ENCODE measurements at regions not wholly inside any gene's neighbourhood (a gene's known extent, or its start where the extent isn't known, plus 50 kb on each side); places are given as distances from the start of the nearest gene placed in this dataset.

DNA sequence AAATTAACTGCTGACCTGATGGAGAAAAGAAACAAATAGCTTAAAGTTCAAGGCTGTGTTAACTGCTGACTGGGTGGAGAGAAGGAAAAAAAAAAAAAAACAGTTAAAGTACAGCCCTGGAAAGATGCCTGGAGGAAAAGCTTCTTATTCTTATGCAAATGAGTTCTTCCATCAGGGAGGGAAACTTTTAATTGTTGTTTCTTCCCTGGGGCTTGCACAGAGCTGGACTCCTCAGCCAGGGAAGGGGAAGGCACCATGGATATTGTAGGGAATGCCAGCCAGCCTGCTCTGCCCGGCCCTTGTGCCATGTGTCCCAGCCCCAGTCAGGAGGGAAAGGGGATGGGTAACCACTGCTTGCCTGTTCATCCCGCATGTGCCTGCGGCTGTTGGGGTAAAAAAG, 833.1 kb upstream of the CRIM1 start:
- Histone ChIP-seq H3K4me1 (ENCODE audit: control insufficient read depth in 1 of 2, low read depth in 2 of 2) (no peaks in the 10 kb centered on the region), H3K36me3 (no peaks in the 10 kb centered on the region), H3K27me3 (replicated peaks; ENCODE audit: insufficient read depth) (no peaks in the 10 kb centered on the region), H3K4me3 (no peak overlapping the region), H3K27ac (no peak overlapping the region), H3K9me3 (no peaks in the 10 kb centered on the region)
- DNase-seq (ENCODE audit: low spot score), result no peak
- TF ChIP-seq, protein P1, sequence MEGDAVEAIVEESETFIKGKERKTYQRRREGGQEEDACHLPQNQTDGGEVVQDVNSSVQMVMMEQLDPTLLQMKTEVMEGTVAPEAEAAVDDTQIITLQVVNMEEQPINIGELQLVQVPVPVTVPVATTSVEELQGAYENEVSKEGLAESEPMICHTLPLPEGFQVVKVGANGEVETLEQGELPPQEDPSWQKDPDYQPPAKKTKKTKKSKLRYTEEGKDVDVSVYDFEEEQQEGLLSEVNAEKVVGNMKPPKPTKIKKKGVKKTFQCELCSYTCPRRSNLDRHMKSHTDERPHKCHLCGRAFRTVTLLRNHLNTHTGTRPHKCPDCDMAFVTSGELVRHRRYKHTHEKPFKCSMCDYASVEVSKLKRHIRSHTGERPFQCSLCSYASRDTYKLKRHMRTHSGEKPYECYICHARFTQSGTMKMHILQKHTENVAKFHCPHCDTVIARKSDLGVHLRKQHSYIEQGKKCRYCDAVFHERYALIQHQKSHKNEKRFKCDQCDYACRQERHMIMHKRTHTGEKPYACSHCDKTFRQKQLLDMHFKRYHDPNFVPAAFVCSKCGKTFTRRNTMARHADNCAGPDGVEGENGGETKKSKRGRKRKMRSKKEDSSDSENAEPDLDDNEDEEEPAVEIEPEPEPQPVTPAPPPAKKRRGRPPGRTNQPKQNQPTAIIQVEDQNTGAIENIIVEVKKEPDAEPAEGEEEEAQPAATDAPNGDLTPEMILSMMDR (IDR thresholded peaks at IDR 0.05), result no peak
- no peak for ATAC-seq (ENCODE audit: insufficient number of reproducible peaks, low FRiP score, low read depth)

DNA sequence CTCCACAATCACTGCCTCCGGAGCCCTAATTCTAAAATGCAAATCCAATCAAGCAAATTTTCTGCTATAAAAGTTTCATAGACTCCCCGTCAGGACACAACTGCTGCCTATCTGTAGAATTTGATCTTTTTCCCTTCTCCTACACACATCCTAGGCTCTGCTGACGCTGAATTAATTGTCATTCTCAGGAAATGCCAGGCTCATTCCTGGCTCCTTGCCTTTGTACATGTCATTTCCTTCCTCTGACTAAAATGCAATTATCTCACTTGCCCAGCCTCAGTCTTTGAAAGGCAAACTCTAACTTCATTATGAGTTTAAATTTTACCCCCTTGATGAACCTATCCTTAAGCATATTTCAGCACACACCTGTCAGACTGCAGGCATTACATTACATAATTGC, 844.9 kb upstream of the CRIM1 start:
- Histone ChIP-seq H3K36me3 (no peaks in the 10 kb centered on the region), H3K4me1 (ENCODE audit: control insufficient read depth in 1 of 2, low read depth in 2 of 2) (no peaks in the 10 kb centered on the region), H3K9me3 (no peaks in the 10 kb centered on the region), H3K27me3 (replicated peaks; ENCODE audit: insufficient read depth) (no peaks in the 10 kb centered on the region), H3K4me3 (no peak overlapping the region), H3K27ac (no peak overlapping the region)
- TF ChIP-seq, protein P1 (IDR thresholded peaks at IDR 0.05), result no peak
- no peak for ATAC-seq (ENCODE audit: insufficient number of reproducible peaks, low FRiP score, low read depth)
- no peak for DNase-seq (ENCODE audit: low spot score)

DNA sequence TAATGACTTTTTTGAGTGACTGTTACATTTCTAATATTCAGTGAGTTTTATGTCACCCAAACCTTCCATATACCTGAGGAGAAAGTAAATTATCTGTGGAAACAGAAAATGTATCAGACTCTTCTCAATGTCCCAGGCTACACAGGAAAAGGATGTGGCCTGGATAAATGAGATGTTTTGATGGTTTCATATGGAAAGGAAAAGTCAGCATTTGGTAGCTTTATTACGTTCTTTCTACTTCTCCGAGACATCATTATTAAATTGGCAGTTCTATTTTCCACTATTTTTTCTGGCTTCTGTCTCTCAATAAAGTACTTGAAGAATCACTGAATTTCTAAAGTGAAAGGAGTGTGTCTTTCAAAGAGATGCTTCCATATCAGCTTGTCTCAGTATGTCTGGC, 847.0 kb upstream of the CRIM1 start:
- Histone ChIP-seq H3K4me3 (no peak overlapping the region), H3K27ac (no peak overlapping the region), H3K4me1 (ENCODE audit: control insufficient read depth in 1 of 2, low read depth in 2 of 2) (no peaks in the 10 kb centered on the region), H3K27me3 (replicated peaks; ENCODE audit: insufficient read depth) (no peaks in the 10 kb centered on the region), H3K9me3 (no peaks in the 10 kb centered on the region), H3K36me3 (no peaks in the 10 kb centered on the region)
- no peak for DNase-seq (ENCODE audit: low spot score)
- no peak for ATAC-seq (ENCODE audit: insufficient number of reproducible peaks, low FRiP score, low read depth)
- TF ChIP-seq, protein P1 (IDR thresholded peaks at IDR 0.05), result no peak

DNA sequence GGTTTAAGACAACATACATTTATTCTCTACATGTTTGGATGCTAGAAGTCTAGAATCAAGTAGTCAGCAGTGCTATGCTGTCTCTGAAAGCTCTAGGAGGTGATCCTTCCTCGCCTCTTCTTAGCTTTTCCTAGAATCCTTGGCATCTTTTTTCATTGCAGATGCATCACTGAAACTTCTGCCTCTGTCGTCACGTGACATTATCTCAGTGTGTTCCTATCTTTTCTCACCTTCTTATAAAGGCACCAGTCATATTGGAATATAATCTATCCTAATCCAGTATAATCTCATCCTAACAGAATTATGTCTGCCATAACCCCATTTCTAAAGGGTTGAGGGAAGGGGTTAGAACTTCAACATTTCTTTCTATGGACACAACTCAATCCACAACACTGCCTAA, 851.2 kb upstream of the CRIM1 start:
- ATAC-seq (ENCODE audit: insufficient number of reproducible peaks, low FRiP score, low read depth), result no peak
- Histone ChIP-seq H3K4me3 (no peak overlapping the region), H3K4me1 (ENCODE audit: control insufficient read depth in 1 of 2, low read depth in 2 of 2) (no peaks in the 10 kb centered on the region), H3K9me3 (no peaks in the 10 kb centered on the region), H3K27me3 (replicated peaks; ENCODE audit: insufficient read depth) (no peaks in the 10 kb centered on the region), H3K36me3 (no peaks in the 10 kb centered on the region), H3K27ac (no peak overlapping the region)
- TF ChIP-seq, protein P1 (IDR thresholded peaks at IDR 0.05), result no peak
- no peak for DNase-seq (ENCODE audit: low spot score)

DNA sequence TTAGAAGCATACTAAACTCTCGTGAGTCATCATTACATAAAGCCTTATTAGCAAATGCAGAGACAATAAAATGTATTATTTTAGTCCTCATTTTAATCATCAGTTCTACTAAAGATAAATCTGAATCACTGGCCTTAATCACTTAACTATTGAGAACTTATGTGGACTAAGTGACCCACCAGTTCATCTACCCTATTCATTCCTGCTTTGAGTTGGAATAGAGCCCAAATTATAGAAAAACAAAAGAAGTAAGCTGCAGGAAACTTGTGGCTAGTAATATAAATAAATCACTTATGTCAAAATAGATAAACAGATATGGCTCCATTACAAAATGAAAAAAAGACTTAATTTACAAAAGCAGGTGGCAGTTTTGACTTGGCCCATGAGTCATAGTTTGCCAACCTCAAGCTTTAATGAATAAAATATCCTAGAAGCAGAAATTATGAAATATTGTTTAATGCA, 851.8 kb upstream of the CRIM1 start:
- Histone ChIP-seq H3K4me1 (ENCODE audit: control insufficient read depth in 1 of 2, low read depth in 2 of 2) (no peaks in the 10 kb centered on the region), H3K36me3 (no peaks in the 10 kb centered on the region), H3K9me3 (no peaks in the 10 kb centered on the region), H3K27me3 (replicated peaks; ENCODE audit: insufficient read depth) (no peaks in the 10 kb centered on the region), H3K27ac (no peak overlapping the region), H3K4me3 (no peak overlapping the region)
- DNase-seq (ENCODE audit: low spot score) (no peak), ATAC-seq (ENCODE audit: insufficient number of reproducible peaks, low FRiP score, low read depth) (no peak)
- TF ChIP-seq, protein P1 (IDR thresholded peaks at IDR 0.05), result no peak
